Mammary epithelial cell (primary cell): ENCODE measurements at regions not wholly inside any gene's neighbourhood (a gene's known extent, or its start where the extent isn't known, plus 50 kb on each side); places are given as distances from the start of the nearest gene placed in this dataset.

ENCODE experiments used
- EZH2 ChIP-seq: IDR thresholded peaks from 2 replicates; pipeline ENCODE4 v1.6.1; 2012; ENCODE audit warnings: low read length, inconsistent platforms, borderline replicate concordance
- TF ChIP-seq, protein P1 (sequence below), 2 donors: IDR thresholded peaks in 1 of 2; conservative IDR thresholded peaks in 1 of 2; 2 replicates each; pipeline ENCODE4 v1.5.1; 2011 to 2012; ENCODE audit warnings: inconsistent platforms in 2 of 2, low read length in 2 of 2, mild to moderate bottlenecking in 2 of 2, control low read depth in 1 of 2, low read depth in 1 of 2; ENCODE audit not compliant: insufficient read depth in 1 of 2; ENCODE audit errors: extremely low read depth in 1 of 2

DNA sequence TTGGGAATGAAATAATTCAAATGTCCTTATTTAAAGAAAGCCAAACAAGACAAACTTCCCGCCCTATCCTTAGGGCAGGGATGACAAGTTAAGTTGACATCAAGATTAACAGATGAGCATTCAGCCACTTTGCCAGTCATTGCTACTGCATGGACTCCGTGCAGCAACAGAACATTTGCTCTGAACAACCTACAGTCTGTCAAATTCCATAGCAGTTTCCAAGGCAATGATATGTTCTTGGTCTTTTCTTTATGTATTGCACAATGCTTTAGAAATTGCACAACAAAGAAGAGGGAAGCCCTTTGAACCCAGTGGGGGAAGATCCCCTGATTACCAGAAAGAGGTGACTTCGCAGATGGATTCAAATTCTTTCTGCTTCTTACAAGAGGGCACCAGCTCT lies 269.8 kb downstream of the BCAT1 start:
- TF ChIP-seq, protein P1, sequence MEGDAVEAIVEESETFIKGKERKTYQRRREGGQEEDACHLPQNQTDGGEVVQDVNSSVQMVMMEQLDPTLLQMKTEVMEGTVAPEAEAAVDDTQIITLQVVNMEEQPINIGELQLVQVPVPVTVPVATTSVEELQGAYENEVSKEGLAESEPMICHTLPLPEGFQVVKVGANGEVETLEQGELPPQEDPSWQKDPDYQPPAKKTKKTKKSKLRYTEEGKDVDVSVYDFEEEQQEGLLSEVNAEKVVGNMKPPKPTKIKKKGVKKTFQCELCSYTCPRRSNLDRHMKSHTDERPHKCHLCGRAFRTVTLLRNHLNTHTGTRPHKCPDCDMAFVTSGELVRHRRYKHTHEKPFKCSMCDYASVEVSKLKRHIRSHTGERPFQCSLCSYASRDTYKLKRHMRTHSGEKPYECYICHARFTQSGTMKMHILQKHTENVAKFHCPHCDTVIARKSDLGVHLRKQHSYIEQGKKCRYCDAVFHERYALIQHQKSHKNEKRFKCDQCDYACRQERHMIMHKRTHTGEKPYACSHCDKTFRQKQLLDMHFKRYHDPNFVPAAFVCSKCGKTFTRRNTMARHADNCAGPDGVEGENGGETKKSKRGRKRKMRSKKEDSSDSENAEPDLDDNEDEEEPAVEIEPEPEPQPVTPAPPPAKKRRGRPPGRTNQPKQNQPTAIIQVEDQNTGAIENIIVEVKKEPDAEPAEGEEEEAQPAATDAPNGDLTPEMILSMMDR (conservative IDR thresholded peaks at IDR 0.05 in 1 of 2, IDR thresholded peaks at IDR 0.05 in 1 of 2; ENCODE audit: extremely low read depth in 1 of 2, insufficient read depth in 1 of 2, low read depth in 1 of 2, low read length in 2 of 2): no peak
- TF ChIP-seq EZH2: no peak
